HEK293T (cell line): ENCODE measurements at regions not wholly inside any gene's neighbourhood (a gene's known extent, or its start where the extent isn't known, plus 50 kb on each side); places are given as distances from the start of the nearest gene placed in this dataset.
A peak's percentile ranks its signal among the peaks of the same experiment; 100 is the strongest.

Source experiments
- CTCF ChIA-PET: fragments of 350-600 bp; formaldehyde crosslinking; extraction: SDS; loops from one replicate; lab custom pipeline; 2021; ENCODE audit warnings: antibody characterized with exemption, inconsistent platforms; lab: Yijun Ruan, JAX
- POLR2A ChIA-PET: fragments of 350-600 bp; formaldehyde crosslinking; extraction: SDS; loops from one replicate; lab custom pipeline; 2020; ENCODE audit warnings: antibody characterized with exemption, inconsistent platforms; lab: Yijun Ruan, JAX
- DNase-seq: peaks from one replicate; pipeline ENCODE4 v3.0.0; 2012; ENCODE audit warnings: mixed read lengths; ENCODE audit errors: extremely low spot score
- ARNT ChIP-seq: fragments of 450-650 bp; IDR thresholded peaks from 2 replicates; pipeline ENCODE4 v1.6.1; 2017; ENCODE audit warnings: mild to moderate bottlenecking
- BHLHE40 ChIP-seq: fragments of 450-650 bp; IDR thresholded peaks from 2 replicates; pipeline ENCODE4 v1.6.1; 2016; ENCODE audit warnings: mild to moderate bottlenecking, moderate library complexity, borderline replicate concordance
- CTBP1 ChIP-seq: fragments of 450-650 bp; IDR thresholded peaks from 2 replicates; pipeline ENCODE4 v1.6.1; 2016; ENCODE audit warnings: borderline replicate concordance
- ELF4 ChIP-seq: fragments of 450-650 bp; IDR thresholded peaks from 2 replicates; pipeline ENCODE4 v1.6.1; 2017; ENCODE audit warnings: antibody characterized with exemption
- FOXA1 ChIP-seq: fragments of 450-650 bp; IDR thresholded peaks from 2 replicates; pipeline ENCODE4 v1.6.1; 2016; ENCODE audit warnings: mild to moderate bottlenecking
- FOXK2 ChIP-seq: fragments of 450-650 bp; IDR thresholded peaks from 2 replicates; pipeline ENCODE4 v1.6.1; 2016; ENCODE audit warnings: mild to moderate bottlenecking
- FOXM1 ChIP-seq: fragments of 450-650 bp; IDR thresholded peaks from 2 replicates; pipeline ENCODE4 v1.6.1; 2017; ENCODE audit warnings: mild to moderate bottlenecking, borderline replicate concordance
- HDGF ChIP-seq: fragments of 450-650 bp; IDR thresholded peaks from 2 replicates; pipeline ENCODE4 v1.6.1; 2017; ENCODE audit warnings: antibody characterized with exemption, borderline replicate concordance
- L3MBTL2 ChIP-seq: fragments of 450-650 bp; conservative IDR thresholded peaks from 2 replicates; pipeline ENCODE4 v1.6.1; 2016; ENCODE audit warnings: mild to moderate bottlenecking
- LEF1 ChIP-seq: fragments of 450-650 bp; IDR thresholded peaks from 2 replicates; pipeline ENCODE4 v1.6.1; 2017; ENCODE audit warnings: mild to moderate bottlenecking, borderline replicate concordance
- NFRKB ChIP-seq: fragments of 450-650 bp; IDR thresholded peaks from 2 replicates; pipeline ENCODE4 v1.6.1; 2016; ENCODE audit warnings: mild to moderate bottlenecking, moderate library complexity
- SP1 ChIP-seq: fragments of 450-650 bp; IDR thresholded peaks from 2 replicates; pipeline ENCODE4 v1.6.1; 2017
- SUZ12 ChIP-seq: fragments of 450-650 bp; IDR thresholded peaks from 2 replicates; pipeline ENCODE4 v1.6.1; 2016; ENCODE audit warnings: mild to moderate bottlenecking
- TARDBP ChIP-seq: fragments of 450-650 bp; IDR thresholded peaks from 2 replicates; pipeline ENCODE4 v1.6.1; 2016
- ZNF384 ChIP-seq: fragments of 450-650 bp; IDR thresholded peaks from 2 replicates; pipeline ENCODE4 v1.6.1; 2016
- TF ChIP-seq, protein P1 (sequence below): fragments of 450-650 bp; IDR thresholded peaks from 2 replicates; pipeline ENCODE4 v1.6.1; 2016

DNA sequence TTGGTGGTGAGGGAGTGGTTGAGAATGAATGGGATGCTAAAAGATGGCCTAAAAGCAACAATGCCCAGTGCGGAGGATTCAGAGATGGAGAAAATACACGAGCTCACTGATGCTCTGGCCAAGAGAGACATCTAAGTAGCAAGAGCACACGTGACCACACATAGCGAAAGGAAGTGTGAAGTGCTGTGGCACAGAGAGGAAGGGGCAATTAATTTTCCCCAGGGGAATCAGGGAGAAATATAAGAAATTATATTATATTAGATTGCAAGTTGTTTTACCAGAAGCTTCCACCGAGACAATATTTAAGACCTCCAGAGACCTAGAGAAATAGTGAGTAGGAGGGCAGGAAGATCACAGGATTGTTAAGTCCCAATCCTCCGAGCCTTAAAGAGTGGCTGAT is 80.6 kb downstream of the RCN1 start:
- TF ChIP-seq ARNT: no peak
- no peak for TF ChIP-seq SUZ12
- no peak for TF ChIP-seq ELF4
- TF ChIP-seq NFRKB: no peak
- TF ChIP-seq FOXA1: no peak
- TF ChIP-seq SP1: no peak
- TF ChIP-seq FOXK2: no peak
- no peak for TF ChIP-seq ZNF384
- POLR2A ChIA-PET: no interaction called here
- CTCF ChIA-PET: no interaction called here
- no peak for DNase-seq

DNA sequence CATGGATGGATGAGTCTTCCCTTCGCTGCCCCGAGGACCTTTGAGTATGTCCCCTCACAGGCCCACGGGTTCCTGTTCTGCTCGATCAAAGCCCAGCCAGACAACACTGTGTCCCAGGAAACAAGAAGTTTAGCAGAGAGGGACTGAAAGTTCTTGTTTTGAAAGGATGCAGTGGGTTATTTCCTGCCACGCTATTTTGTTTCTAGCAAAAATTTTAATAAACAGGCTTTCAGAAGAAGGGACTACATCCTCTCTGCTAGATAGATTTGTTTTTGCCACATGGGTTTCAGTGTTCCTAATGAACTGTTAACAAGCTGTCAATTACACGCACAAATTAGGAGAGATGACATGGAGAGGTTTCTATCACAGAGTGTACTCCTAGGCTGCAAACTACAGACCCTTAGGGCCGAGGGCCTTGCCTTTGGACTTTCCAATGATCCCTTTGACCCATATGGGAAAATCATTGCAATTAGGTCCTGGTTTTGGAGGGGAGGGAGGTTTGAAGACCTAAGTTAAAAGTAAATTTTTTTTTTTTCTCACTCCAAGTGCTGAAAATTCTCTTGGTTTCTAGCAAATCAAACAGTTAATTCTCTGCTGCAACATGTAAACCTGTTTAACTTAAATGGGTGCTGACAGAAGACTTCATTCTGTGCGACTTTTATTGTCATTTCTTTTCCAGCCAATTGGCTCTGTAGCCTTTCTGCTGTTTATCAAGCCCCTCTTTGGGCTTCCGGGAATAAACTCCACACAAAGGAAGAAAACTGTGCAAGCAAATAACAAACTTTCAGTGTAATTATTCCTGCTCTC is 81.4 kb downstream of the RCN1 start:
- POLR2A ChIA-PET: no interaction called here
- CTCF ChIA-PET: interaction anchor here (0.7 kb wide), 1 partner anchor 20 kb away, joined by 3 read pairs; no protein-coding TSS in a partner anchor
- TF ChIP-seq FOXM1 (no peak), ELF4 (no peak), TARDBP (no peak), LEF1 (no peak), SUZ12 (no peak), BHLHE40 (no peak), NFRKB (no peak), HDGF (no peak), FOXA1 (no peak), ZNF384 (no peak), ARNT (no peak), L3MBTL2 (no peak), CTBP1 (no peak)
- TF ChIP-seq, protein P1, sequence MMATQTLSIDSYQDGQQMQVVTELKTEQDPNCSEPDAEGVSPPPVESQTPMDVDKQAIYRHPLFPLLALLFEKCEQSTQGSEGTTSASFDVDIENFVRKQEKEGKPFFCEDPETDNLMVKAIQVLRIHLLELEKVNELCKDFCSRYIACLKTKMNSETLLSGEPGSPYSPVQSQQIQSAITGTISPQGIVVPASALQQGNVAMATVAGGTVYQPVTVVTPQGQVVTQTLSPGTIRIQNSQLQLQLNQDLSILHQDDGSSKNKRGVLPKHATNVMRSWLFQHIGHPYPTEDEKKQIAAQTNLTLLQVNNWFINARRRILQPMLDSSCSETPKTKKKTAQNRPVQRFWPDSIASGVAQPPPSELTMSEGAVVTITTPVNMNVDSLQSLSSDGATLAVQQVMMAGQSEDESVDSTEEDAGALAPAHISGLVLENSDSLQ: no peak
- no peak for DNase-seq

DNA sequence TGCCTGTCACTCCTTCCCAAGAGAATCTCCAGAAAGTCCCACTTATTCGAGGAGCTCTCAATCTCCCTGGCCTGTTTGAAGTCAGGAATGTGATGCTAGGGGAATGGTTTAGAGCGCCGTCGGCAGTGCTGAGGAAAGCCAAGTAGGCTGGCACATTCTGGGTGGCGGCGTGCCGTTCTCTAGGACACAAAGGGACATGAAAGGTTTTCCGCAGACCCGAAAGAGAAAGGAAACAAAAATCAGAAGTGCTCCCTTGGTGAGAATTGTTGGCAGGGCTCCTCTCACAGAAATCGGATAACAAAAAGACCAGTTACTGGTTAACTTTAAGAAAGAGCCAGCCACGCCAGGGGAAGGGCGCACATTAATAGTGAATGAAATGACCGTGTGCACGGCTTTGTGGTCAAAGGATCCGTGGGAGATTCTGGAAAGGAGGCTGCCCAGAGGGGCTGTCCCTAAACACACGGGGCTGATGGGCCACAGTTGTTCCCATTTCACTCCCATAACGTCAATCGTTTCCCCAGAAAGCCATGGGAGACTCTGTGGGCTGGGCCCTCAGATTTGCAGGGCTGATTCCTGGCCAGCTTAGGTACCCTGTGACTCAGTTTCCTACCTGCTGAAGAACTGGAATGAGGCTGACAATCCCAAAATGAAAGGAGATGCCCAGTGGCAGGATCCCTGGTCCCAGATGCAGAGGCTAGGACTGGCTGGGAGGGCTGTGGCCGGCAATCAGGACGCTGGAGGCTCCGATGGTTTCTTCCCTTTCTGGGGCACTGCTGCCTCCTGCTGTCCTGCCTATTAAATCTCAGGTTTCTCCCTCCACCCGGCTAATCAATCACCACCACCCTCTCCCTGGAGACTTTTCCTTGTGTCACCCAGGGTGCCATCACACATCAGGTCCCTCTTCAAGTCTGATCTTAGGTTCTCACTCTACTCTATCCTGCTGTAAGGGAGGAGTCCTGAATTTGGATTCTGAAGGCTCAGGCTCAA is 82.3 kb downstream of the RCN1 start:
- TF ChIP-seq NFRKB (no peak), L3MBTL2 (no peak)
- TF ChIP-seq, protein P1: peak; percentile 64
- CTCF ChIA-PET: interaction anchor here (0.6 to 1.2 kb wide), 2 partner anchors 24 to 121 kb away, joined by 3 to 6 read pairs; no protein-coding TSS in a partner anchor
- POLR2A ChIA-PET: no interaction called here
- DNase-seq: peak; percentile 61

DNA sequence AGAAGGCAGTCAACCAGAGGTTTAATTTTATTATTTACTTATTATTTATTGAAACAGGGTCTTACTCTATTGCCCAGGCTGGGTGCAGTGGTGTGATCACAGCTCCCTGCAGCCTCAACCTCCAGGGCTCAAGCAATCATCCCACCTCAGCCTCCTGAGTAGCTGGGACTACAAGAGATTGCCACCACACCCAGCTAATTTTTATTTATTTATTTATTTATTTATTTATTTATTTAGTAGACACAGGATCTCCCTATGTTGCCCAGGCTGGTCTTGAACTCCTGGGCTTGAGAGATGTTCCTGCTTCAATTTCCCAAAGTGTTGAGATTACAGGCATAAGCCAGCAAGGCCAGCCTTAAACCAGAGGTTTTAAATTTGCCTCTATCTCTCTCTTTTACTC is 83.1 kb downstream of the RCN1 start:
- POLR2A ChIA-PET: no interaction called here
- TF ChIP-seq, protein P1: no peak
- TF ChIP-seq HDGF (no peak), LEF1 (no peak), SP1 (no peak)
- CTCF ChIA-PET: interaction anchor here (0.6 to 1.2 kb wide), 2 partner anchors 25 to 122 kb away, joined by 3 to 6 read pairs; no protein-coding TSS in a partner anchor
- DNase-seq: no peak

DNA sequence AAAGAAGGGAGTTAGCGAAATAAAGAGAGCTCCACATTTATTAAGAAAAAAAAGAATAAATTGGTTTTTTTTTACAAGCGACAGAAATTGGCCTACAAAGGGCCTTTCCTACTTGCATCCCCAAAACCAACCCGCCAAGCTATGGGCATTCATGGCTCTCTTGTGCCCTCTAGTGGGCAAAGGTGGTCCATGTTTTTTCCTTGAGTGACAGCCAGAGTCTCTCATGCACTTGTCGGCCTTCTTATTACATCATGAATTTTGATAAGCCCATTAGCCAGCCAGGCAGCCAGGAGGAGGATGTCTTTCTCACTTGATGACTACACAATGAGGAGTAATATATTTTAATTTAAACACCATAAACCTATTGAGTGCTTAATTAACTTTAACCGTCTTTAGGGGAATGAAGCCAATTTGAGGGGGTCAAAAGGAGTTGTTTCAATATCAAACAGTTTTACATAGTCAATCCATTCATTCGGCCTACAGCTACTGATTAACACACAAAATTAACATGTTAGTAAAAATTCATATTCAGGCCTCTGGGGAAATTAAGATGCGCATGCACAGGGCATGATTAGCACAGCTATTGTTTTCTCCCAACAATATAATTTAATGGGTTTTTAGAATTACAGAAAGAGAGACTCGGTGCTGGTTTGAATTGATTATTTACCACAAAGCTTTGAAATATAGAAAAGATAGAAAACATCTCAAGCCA is 85.5 kb downstream of the RCN1 start:
- TF ChIP-seq, protein P1: peak; percentile 98
- no peak for TF ChIP-seq TARDBP
- CTCF ChIA-PET: interaction anchor here (0.6 to 2.8 kb wide), 17 partner anchors 9 to 936 kb away, joined by 3 to 25 read pairs (median 4); no protein-coding TSS in a partner anchor
- POLR2A ChIA-PET: no interaction called here
- DNase-seq: peak; percentile 79
